Activated T-cell treated with anti-CD3 and anti-CD28 coated beads, Interleukin-2, amount 50 U/mL, for 4 hours (primary cell): ENCODE measurements at regions not wholly inside any gene's neighbourhood (a gene's known extent, or its start where the extent isn't known, plus 50 kb on each side); places are given as distances from the start of the nearest gene placed in this dataset.
"Not testable (repeated sequence)": the region's sequence is repeated elsewhere in the genome, so short reads cannot be mapped to it uniquely, and the experiment has no call there.

Experiments
- ATAC-seq, 2 donors: fragments of 200-7000 bp; cut with Tn5 transposase; one replicate each; pipeline ENCODE4 v1.10.0; 2021
- DNase-seq: peaks from one replicate; pipeline ENCODE4 v3.0.0-alpha.2; 2020
- H3K27me3 Mint-ChIP-seq: one replicate; pipeline ENCODE4 v1.8.0; 2021; ENCODE audit warnings: low read depth, mixed read lengths
- H3K36me3 Mint-ChIP-seq: one replicate; pipeline ENCODE4 v1.8.0; 2022; ENCODE audit warnings: mixed read lengths; ENCODE audit not compliant: insufficient read depth
- H3K4me1 Mint-ChIP-seq: one replicate; pipeline ENCODE4 v1.8.0; 2021; ENCODE audit warnings: low read depth, mixed read lengths
- H3K4me3 Mint-ChIP-seq: one replicate; pipeline ENCODE4 v1.8.0; 2021; ENCODE audit warnings: mild to moderate bottlenecking, moderate library complexity, mixed read lengths
- H3K9me3 Mint-ChIP-seq: one replicate; pipeline ENCODE4 v1.8.0; 2021; ENCODE audit warnings: mixed read lengths

- no peaks in the 10 kb centered on the region for H3K4me1 Mint-ChIP-seq
- ATAC-seq (no peak), DNase-seq (no peak)
- peaks cover 13% of the 10 kb centered on the region for H3K9me3 Mint-ChIP-seq
- H3K36me3 Mint-ChIP-seq: no peaks in the 10 kb centered on the region
- no peak overlapping the region for H3K4me3 Mint-ChIP-seq
- H3K27me3 Mint-ChIP-seq: no peaks in the 10 kb centered on the region
Measured at GRCh38 chr13:56351041-56351440, 789.7 kb upstream of the PRR20A start.

- DNase-seq (no peak), ATAC-seq (no peak)
- no peaks in the 10 kb centered on the region for H3K36me3 Mint-ChIP-seq
- H3K4me1 Mint-ChIP-seq: no peaks in the 10 kb centered on the region
- H3K4me3 Mint-ChIP-seq: no peak overlapping the region
- peaks cover 13% of the 10 kb centered on the region for H3K9me3 Mint-ChIP-seq
- H3K27me3 Mint-ChIP-seq: no peaks in the 10 kb centered on the region
Measured at GRCh38 chr13:56352361-56352760, 788.4 kb upstream of the PRR20A start.

GRCh38 chr13:56352901-56353300, 787.8 kb upstream of the PRR20A start:
- no peaks in the 10 kb centered on the region for H3K4me1 Mint-ChIP-seq
- no peak for ATAC-seq
- no peaks in the 10 kb centered on the region for H3K36me3 Mint-ChIP-seq
- H3K9me3 Mint-ChIP-seq: peaks cover 18% of the 10 kb centered on the region
- DNase-seq: no peak
- no peaks in the 10 kb centered on the region for H3K27me3 Mint-ChIP-seq
- no peak overlapping the region for H3K4me3 Mint-ChIP-seq

- H3K4me1 Mint-ChIP-seq: no peaks in the 10 kb centered on the region
- no peak overlapping the region for H3K4me3 Mint-ChIP-seq
- ATAC-seq (no peak), DNase-seq (no peak)
- H3K36me3 Mint-ChIP-seq: no peaks in the 10 kb centered on the region
- peaks cover 19% of the 10 kb centered on the region for H3K9me3 Mint-ChIP-seq
- no peaks in the 10 kb centered on the region for H3K27me3 Mint-ChIP-seq
Measured at GRCh38 chr13:56356690-56357089, 784.0 kb upstream of the PRR20A start.

- DNase-seq (no peak), ATAC-seq (no peak)
- no peaks in the 10 kb centered on the region for H3K4me1 Mint-ChIP-seq
- no peak overlapping the region for H3K4me3 Mint-ChIP-seq
- H3K27me3 Mint-ChIP-seq: no peaks in the 10 kb centered on the region
- no peaks in the 10 kb centered on the region for H3K36me3 Mint-ChIP-seq
- H3K9me3 Mint-ChIP-seq: peaks cover 5% of the 10 kb centered on the region
Measured at GRCh38 chr13:56378566-56378965, 762.2 kb upstream of the PRR20A start.

GRCh38 chr13:56393549-56393948, 747.2 kb upstream of the PRR20A start:
- DNase-seq: no peak
- H3K27me3 Mint-ChIP-seq: no peaks in the 10 kb centered on the region
- no peaks in the 10 kb centered on the region for H3K4me1 Mint-ChIP-seq
- no peak for ATAC-seq
- H3K36me3 Mint-ChIP-seq: no peaks in the 10 kb centered on the region
- H3K9me3 Mint-ChIP-seq: peaks cover 20% of the 10 kb centered on the region
- no peak overlapping the region for H3K4me3 Mint-ChIP-seq

- peaks cover 22% of the 10 kb centered on the region for H3K9me3 Mint-ChIP-seq
- no peaks in the 10 kb centered on the region for H3K36me3 Mint-ChIP-seq
- no peaks in the 10 kb centered on the region for H3K4me1 Mint-ChIP-seq
- H3K4me3 Mint-ChIP-seq: no peak overlapping the region
- H3K27me3 Mint-ChIP-seq: no peaks in the 10 kb centered on the region
- ATAC-seq (no peak), DNase-seq (no peak)
Measured at GRCh38 chr13:56396318-56396717, 744.4 kb upstream of the PRR20A start.

GRCh38 chr13:56400774-56401173, 739.9 kb upstream of the PRR20A start:
- DNase-seq: no peak
- H3K36me3 Mint-ChIP-seq: no peaks in the 10 kb centered on the region
- no peak overlapping the region for H3K4me3 Mint-ChIP-seq
- H3K9me3 Mint-ChIP-seq: peaks cover 34% of the 10 kb centered on the region
- H3K4me1 Mint-ChIP-seq: no peaks in the 10 kb centered on the region
- H3K27me3 Mint-ChIP-seq: no peaks in the 10 kb centered on the region
- no peak for ATAC-seq

GRCh38 chr13:56412856-56413255, 727.9 kb upstream of the PRR20A start:
- peaks cover 10% of the 10 kb centered on the region for H3K9me3 Mint-ChIP-seq
- no peaks in the 10 kb centered on the region for H3K36me3 Mint-ChIP-seq
- DNase-seq (no peak), ATAC-seq (no peak)
- no peaks in the 10 kb centered on the region for H3K4me1 Mint-ChIP-seq
- H3K27me3 Mint-ChIP-seq: no peaks in the 10 kb centered on the region
- H3K4me3 Mint-ChIP-seq: no peak overlapping the region

- no peak for DNase-seq
- no peak for ATAC-seq
- Mint-ChIP-seq H3K9me3 (peaks cover 13% of the 10 kb centered on the region), H3K4me3 (no peak overlapping the region), H3K27me3 (no peaks in the 10 kb centered on the region), H3K4me1 (no peaks in the 10 kb centered on the region), H3K36me3 (no peaks in the 10 kb centered on the region)
Measured at GRCh38 chr13:56424246-56424645, 716.5 kb upstream of the PRR20A start.

- DNase-seq (no peak), ATAC-seq (no peak)
- H3K4me3 Mint-ChIP-seq: no peak overlapping the region
- H3K9me3 Mint-ChIP-seq: peaks cover 11% of the 10 kb centered on the region
- H3K4me1 Mint-ChIP-seq: no peaks in the 10 kb centered on the region
- no peaks in the 10 kb centered on the region for H3K27me3 Mint-ChIP-seq
- no peaks in the 10 kb centered on the region for H3K36me3 Mint-ChIP-seq
Measured at GRCh38 chr13:56457535-56458190, 683.1 kb upstream of the PRR20A start.

GRCh38 chr13:56459286-56459685, 681.4 kb upstream of the PRR20A start:
- DNase-seq (no peak), ATAC-seq (no peak)
- Mint-ChIP-seq H3K27me3 (no peaks in the 10 kb centered on the region), H3K4me3 (no peak overlapping the region), H3K36me3 (no peaks in the 10 kb centered on the region), H3K4me1 (no peaks in the 10 kb centered on the region), H3K9me3 (peaks cover 9% of the 10 kb centered on the region)

GRCh38 chr13:56501750-56502149, 639.0 kb upstream of the PRR20A start:
- no peaks in the 10 kb centered on the region for H3K36me3 Mint-ChIP-seq
- no peaks in the 10 kb centered on the region for H3K27me3 Mint-ChIP-seq
- H3K4me3 Mint-ChIP-seq: no peak overlapping the region
- peaks cover 25% of the 10 kb centered on the region for H3K9me3 Mint-ChIP-seq
- no peak for ATAC-seq
- no peak for DNase-seq
- H3K4me1 Mint-ChIP-seq: no peaks in the 10 kb centered on the region

GRCh38 chr13:56510836-56511235, 629.9 kb upstream of the PRR20A start:
- Mint-ChIP-seq H3K27me3 (no peaks in the 10 kb centered on the region), H3K9me3 (peaks cover 12% of the 10 kb centered on the region), H3K4me1 (no peaks in the 10 kb centered on the region), H3K4me3 (no peak overlapping the region), H3K36me3 (no peaks in the 10 kb centered on the region)
- DNase-seq (no peak), ATAC-seq (no peak)

GRCh38 chr13:56512336-56512735, 628.4 kb upstream of the PRR20A start:
- H3K4me1 Mint-ChIP-seq, ATAC-seq, H3K36me3 Mint-ChIP-seq, DNase-seq, H3K27me3 Mint-ChIP-seq, H3K4me3 Mint-ChIP-seq: not testable (repeated sequence)
- H3K9me3 Mint-ChIP-seq: peaks cover 12% of the 10 kb centered on the region

GRCh38 chr13:56515441-56515840, 625.3 kb upstream of the PRR20A start:
- no peaks in the 10 kb centered on the region for H3K4me1 Mint-ChIP-seq
- no peaks in the 10 kb centered on the region for H3K36me3 Mint-ChIP-seq
- no peaks in the 10 kb centered on the region for H3K27me3 Mint-ChIP-seq
- peaks cover 15% of the 10 kb centered on the region for H3K9me3 Mint-ChIP-seq
- ATAC-seq (no peak), DNase-seq (no peak)
- H3K4me3 Mint-ChIP-seq: no peak overlapping the region
